ENCODE measurements at regions not wholly inside any gene's neighbourhood (a gene's known extent, or its start where the extent isn't known, plus 50 kb on each side); places are given as distances from the start of the nearest gene placed in this dataset.

- DNase-seq (ENCODE audit: low read depth): no peak
These were observed 137.9 kb downstream of the PJA1 start for GRCh38 chrX:69027181-69028005.

GRCh38 chrX:69025802-69026301 lies 139.4 kb downstream of the PJA1 start:
- DNase-seq (ENCODE audit: low read depth): no peak

GRCh38 chrX:69024931-69025330 lies 140.3 kb downstream of the PJA1 start:
- no peak for DNase-seq (ENCODE audit: low read depth)

GRCh38 chrX:69024161-69024736 lies 141.0 kb downstream of the PJA1 start:
- no peak for DNase-seq (ENCODE audit: low read depth)

GRCh38 chrX:69022430-69022829 lies 142.8 kb downstream of the PJA1 start:
- no peak for DNase-seq (ENCODE audit: low read depth)

GRCh38 chrX:69021141-69021960 lies 143.9 kb downstream of the PJA1 start:
- no peak for DNase-seq (ENCODE audit: low read depth)

GRCh38 chrX:69020316-69020715 lies 144.9 kb downstream of the PJA1 start:
- no peak for DNase-seq (ENCODE audit: low read depth)

GRCh38 chrX:69019073-69019890 lies 146.0 kb downstream of the PJA1 start:
- no peak for DNase-seq (ENCODE audit: low read depth)

- no peak for DNase-seq (ENCODE audit: low read depth)
These were observed 146.7 kb downstream of the PJA1 start for GRCh38 chrX:69018416-69019072.

GRCh38 chrX:69016293-69016941 lies 148.8 kb downstream of the PJA1 start:
- no peak for DNase-seq (ENCODE audit: low read depth)

- DNase-seq (ENCODE audit: low read depth): no peak
These were observed 149.5 kb downstream of the PJA1 start for GRCh38 chrX:69015564-69016292.

GRCh38 chrX:69015156-69015555 lies 150.1 kb downstream of the PJA1 start:
- no peak for DNase-seq (ENCODE audit: low read depth)

- DNase-seq (ENCODE audit: low read depth): no peak
These were observed 151.1 kb downstream of the PJA1 start for GRCh38 chrX:69014200-69014599.

- DNase-seq (ENCODE audit: low read depth): no peak
These were observed 154.9 kb downstream of the PJA1 start for GRCh38 chrX:69010339-69010738.

- no peak for DNase-seq (ENCODE audit: low read depth)
These were observed 164.4 kb downstream of the PJA1 start for GRCh38 chrX:69000877-69001276.

- DNase-seq (ENCODE audit: low read depth): no peak
These were observed 165.3 kb downstream of the PJA1 start for GRCh38 chrX:68999931-69000330.

GRCh38 chrX:68999356-68999755 lies 165.9 kb downstream of the PJA1 start:
- DNase-seq (ENCODE audit: low read depth): no peak

GRCh38 chrX:68998716-68999115 lies 166.5 kb downstream of the PJA1 start:
- no peak for DNase-seq (ENCODE audit: low read depth)

- DNase-seq (ENCODE audit: low read depth): peak; percentile 46
These were observed 167.3 kb downstream of the PJA1 start for GRCh38 chrX:68997911-68998310.

GRCh38 chrX:68997511-68997910 lies 167.7 kb downstream of the PJA1 start:
- no peak for DNase-seq (ENCODE audit: low read depth)
